ENCODE measurements at regions not wholly inside any gene's neighbourhood (a gene's known extent, or its start where the extent isn't known, plus 50 kb on each side); places are given as distances from the start of the nearest gene placed in this dataset.

DNA sequence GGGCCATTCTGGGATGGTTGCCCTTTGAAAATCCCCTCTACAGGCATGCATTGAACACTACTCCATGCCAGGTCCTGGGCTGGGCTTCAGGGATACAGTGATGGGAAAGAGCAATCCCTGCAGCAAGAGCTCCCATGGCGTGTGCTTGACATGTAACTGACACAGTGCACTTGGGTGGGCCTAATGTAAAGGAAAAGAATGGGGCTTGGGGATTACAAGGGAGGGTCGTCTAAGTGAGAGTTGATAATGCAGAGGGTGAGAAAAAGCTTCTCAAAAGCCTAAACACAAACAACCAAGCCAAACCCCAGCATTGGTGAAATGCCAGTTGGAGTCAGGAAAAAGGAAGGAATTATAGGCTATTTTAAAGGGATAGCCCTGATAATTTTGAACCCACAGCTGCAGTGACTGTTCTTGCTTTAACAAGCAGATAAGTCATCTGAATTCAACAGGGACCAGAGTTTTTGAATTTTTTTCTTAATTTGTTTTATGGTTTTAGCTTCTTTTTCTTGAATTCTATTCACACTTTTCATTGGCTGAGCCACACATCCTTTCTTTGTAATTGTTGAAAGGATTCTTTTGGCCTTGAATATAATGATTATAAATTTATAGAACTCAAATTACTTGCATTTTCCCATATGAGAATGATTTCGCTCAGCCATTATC lies 308.7 kb downstream of the LPIN1 start:
- H3K36me3 ChIP-seq (ENCODE audit: insufficient read depth, low read length), result no peaks in the 10 kb centered on the region
- H3K4me1 ChIP-seq (ENCODE audit: insufficient read depth, low read length), result peaks cover 10% of the 10 kb centered on the region
- no peak overlapping the region for H2AFZ ChIP-seq (ENCODE audit: low read depth, low read length)
- no peaks in the 10 kb centered on the region for H3K9me3 ChIP-seq (ENCODE audit: low read length)
- H3K27me3 ChIP-seq (ENCODE audit: insufficient read depth, low read length), result no peaks in the 10 kb centered on the region
- no peak overlapping the region for H3K4me3 ChIP-seq (ENCODE audit: low read length)

DNA sequence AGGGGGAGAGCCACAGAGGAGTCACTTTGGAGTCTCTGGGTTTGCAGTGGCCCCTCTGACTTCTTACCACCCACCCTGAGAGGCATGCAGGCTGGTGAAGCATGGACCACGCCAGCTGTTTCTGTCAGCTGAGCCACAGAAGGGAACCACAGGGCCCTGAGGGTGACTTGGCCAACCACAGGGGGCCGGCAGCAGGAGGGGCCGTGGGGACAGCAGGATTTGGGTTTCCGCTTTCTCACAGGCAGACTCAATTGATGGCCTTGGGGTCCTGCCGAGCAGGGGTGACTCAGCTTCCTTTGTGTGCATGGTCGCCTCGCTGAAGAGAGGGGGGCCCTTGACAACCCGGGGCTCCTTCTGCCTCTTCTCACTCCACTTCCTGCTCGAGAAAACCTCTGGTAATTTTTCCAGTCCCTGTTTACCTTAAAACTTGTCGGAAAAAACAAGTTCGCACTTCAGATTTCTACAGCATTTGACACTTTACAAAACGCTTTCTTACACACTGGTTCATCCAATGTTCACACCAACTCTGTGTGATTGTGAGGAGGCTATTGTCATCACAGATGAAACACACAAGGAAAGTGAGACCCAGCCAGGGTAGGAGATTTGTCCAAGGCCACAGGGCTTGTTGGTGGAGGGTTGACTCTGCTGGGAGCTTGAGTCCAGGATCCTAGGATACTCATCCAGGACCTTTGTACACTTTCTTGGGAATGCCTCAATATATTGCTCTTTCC lies 311.2 kb downstream of the LPIN1 start:
- Histone ChIP-seq H3K4me3 (ENCODE audit: low read length) (no peak overlapping the region), H2AFZ (ENCODE audit: low read depth, low read length) (no peak overlapping the region), H3K9me3 (ENCODE audit: low read length) (no peaks in the 10 kb centered on the region), H3K27me3 (ENCODE audit: insufficient read depth, low read length) (no peaks in the 10 kb centered on the region), H3K36me3 (ENCODE audit: insufficient read depth, low read length) (no peaks in the 10 kb centered on the region), H3K4me1 (ENCODE audit: insufficient read depth, low read length) (peaks cover 11% of the 10 kb centered on the region)

DNA sequence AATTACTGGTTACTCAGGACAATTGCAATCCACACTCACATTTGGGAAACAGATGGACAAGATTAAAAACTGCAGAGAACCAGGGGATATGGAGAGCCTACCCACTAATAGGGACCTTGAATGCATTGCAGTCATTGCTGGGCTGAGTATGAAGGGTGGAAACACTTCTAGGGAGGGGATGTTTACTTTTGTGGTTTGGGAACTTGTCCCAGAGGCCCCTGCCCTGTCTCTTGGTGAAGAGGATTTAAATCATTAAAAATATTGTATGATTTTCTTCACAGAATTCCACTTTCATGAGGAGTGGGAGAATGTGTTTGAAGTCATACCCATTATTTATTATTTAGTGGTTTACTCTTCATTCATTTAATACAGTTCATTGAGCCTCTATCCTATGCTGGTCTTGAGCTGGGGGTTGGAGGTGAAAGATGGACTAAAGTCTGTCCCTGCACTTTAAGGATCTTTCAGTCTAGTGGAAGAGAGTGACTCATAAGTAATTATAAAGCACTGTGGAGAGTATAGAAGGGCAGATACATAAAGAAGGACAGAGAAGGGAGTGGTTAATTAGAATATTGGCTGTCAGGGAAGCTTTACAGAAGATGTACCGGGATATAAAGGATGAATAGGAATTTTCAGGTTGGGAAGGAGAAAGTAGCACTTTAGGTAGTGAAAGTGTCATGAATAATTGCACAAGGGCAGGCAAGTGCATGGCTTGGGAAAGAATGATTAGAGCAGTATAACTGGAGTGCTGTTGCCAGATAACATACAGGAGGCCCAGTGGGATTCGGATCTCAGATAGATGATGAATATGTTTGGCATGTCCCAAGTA lies 313.4 kb downstream of the LPIN1 start:
- H3K27me3 ChIP-seq (ENCODE audit: insufficient read depth, low read length), result no peaks in the 10 kb centered on the region
- H2AFZ ChIP-seq (ENCODE audit: low read depth, low read length), result no peak overlapping the region
- H3K36me3 ChIP-seq (ENCODE audit: insufficient read depth, low read length), result no peaks in the 10 kb centered on the region
- no peaks in the 10 kb centered on the region for H3K9me3 ChIP-seq (ENCODE audit: low read length)
- H3K4me3 ChIP-seq (ENCODE audit: low read length), result no peak overlapping the region
- H3K4me1 ChIP-seq (ENCODE audit: insufficient read depth, low read length), result peaks cover 11% of the 10 kb centered on the region

DNA sequence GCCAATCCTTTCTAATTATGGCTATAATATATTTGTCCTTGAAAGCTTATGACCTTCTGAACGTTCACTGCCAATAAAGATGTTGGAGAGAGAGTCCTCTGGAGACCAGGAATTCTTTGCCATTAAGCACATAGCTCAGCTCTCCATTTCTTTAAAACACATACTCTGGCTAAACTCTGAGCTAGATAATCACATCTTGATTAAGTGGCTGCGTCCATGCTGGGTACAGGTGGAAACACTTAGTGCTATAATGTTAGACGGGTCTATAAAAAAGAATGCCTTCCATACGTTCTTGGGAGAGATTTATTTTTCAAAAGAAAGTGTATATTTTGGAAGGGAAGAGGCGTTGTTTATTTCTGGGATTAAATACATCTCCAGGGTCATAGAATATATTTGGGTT lies 314.5 kb downstream of the LPIN1 start:
- no peak overlapping the region for H3K4me3 ChIP-seq (ENCODE audit: low read length)
- no peak overlapping the region for H2AFZ ChIP-seq (ENCODE audit: low read depth, low read length)
- H3K4me1 ChIP-seq (ENCODE audit: insufficient read depth, low read length), result peaks cover 11% of the 10 kb centered on the region
- no peaks in the 10 kb centered on the region for H3K36me3 ChIP-seq (ENCODE audit: insufficient read depth, low read length)
- H3K9me3 ChIP-seq (ENCODE audit: low read length), result no peaks in the 10 kb centered on the region
- no peaks in the 10 kb centered on the region for H3K27me3 ChIP-seq (ENCODE audit: insufficient read depth, low read length)

DNA sequence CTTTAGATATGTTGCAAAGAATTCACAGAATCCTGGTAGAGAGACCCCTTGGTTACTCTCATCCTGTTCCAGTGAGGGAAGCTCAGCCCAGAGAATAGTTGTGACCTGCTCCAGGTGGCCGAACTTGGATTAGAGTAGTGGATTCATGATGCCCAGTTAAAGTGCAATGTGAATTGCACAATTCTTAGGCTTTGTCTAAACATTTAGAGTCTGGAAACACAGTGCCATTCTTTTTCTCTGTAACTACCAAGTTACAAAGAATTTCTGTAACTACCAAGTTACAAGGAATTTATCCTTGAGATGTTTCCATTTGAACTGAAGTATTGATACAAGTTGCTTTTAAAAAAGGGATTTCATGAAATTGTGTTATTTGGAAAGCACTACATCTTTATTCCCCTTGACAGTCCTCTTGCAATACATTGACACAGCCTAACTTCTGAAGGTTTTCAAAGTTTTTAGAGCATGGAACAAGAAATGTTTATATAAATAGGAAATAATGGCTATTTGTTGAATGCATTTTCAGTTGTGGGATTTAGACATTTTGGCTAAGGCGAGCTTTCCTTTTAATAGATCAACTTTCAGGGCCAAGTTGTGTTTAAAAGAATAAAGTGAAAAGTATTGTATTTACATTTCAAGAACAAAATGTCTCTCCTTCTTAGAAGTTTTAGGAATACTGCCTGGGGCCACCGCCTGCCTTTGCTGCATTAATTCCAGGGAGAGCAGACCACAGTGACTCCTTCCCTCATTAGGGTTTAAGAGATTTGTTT lies 315.0 kb downstream of the LPIN1 start:
- Histone ChIP-seq H3K4me1 (ENCODE audit: insufficient read depth, low read length) (peaks cover 11% of the 10 kb centered on the region), H3K27me3 (ENCODE audit: insufficient read depth, low read length) (no peaks in the 10 kb centered on the region), H3K4me3 (ENCODE audit: low read length) (no peak overlapping the region), H3K36me3 (ENCODE audit: insufficient read depth, low read length) (no peaks in the 10 kb centered on the region), H2AFZ (ENCODE audit: low read depth, low read length) (no peak overlapping the region), H3K9me3 (ENCODE audit: low read length) (no peaks in the 10 kb centered on the region)

DNA sequence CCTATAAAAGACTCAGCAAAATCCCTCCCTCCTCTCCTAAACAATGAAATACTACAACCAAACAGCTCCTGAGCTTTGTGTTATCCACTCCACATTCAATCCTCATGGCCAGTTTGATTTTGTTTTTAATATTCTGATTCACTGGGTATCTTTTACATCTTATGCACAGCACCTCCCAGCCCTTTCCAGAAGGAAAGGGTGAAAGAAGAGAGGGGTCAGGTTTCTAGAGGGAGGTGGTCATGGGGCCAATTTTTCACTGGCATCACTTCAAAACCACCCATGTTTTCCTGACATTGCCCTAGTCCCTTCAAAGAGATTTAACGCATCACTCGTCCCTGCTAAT lies 315.6 kb downstream of the LPIN1 start:
- Histone ChIP-seq H2AFZ (ENCODE audit: low read depth, low read length) (no peak overlapping the region), H3K36me3 (ENCODE audit: insufficient read depth, low read length) (no peaks in the 10 kb centered on the region), H3K4me3 (ENCODE audit: low read length) (no peak overlapping the region), H3K4me1 (ENCODE audit: insufficient read depth, low read length) (peaks cover 11% of the 10 kb centered on the region), H3K9me3 (ENCODE audit: low read length) (no peaks in the 10 kb centered on the region), H3K27me3 (ENCODE audit: insufficient read depth, low read length) (no peaks in the 10 kb centered on the region)

DNA sequence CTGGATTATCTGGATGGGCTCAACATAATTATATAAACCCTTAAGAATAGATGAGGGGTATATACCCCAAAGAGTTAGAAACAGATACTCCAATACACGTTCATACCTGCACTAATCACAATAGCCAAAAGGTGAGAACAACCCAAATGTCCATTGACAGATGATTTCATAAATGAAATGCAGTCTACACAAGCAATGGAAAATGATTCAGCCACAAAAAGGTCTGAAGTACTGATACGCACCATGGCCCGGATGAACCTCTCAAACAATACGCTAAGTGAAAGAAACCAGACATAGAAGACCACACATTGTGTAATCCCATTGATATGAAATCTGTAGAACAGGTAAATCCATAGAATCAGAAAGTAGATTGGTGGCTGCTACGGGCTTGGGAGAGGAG lies 316.8 kb downstream of the LPIN1 start:
- Histone ChIP-seq H3K36me3 (ENCODE audit: insufficient read depth, low read length) (no peaks in the 10 kb centered on the region), H3K9me3 (ENCODE audit: low read length) (no peaks in the 10 kb centered on the region), H3K4me1 (ENCODE audit: insufficient read depth, low read length) (peaks cover 5% of the 10 kb centered on the region), H3K27me3 (ENCODE audit: insufficient read depth, low read length) (no peaks in the 10 kb centered on the region), H2AFZ (ENCODE audit: low read depth, low read length) (no peak overlapping the region), H3K4me3 (ENCODE audit: low read length) (no peak overlapping the region)

DNA sequence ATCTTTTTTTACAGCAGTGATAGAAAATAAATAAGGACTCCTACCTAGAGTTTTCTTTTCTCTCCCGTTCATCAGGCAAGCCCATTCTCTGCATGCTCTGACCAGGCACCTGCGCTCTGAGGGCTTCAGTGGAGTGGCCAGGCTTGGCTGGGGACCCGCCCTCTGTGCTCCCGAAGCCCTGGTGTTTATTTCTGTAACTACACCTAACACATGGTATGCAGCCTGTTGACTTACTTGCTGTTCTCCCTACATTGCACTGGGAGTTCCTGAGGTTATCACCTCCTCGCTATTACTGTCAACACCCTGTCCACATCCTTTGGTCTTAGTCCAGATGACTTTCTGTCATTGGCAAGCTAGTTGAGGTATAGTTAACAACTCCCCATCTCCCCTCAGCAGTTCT lies 317.7 kb downstream of the LPIN1 start:
- Histone ChIP-seq H3K4me1 (ENCODE audit: insufficient read depth, low read length) (peaks cover 12% of the 10 kb centered on the region), H3K27me3 (ENCODE audit: insufficient read depth, low read length) (no peaks in the 10 kb centered on the region), H2AFZ (ENCODE audit: low read depth, low read length) (no peak overlapping the region), H3K36me3 (ENCODE audit: insufficient read depth, low read length) (no peaks in the 10 kb centered on the region), H3K4me3 (ENCODE audit: low read length) (no peak overlapping the region), H3K9me3 (ENCODE audit: low read length) (no peaks in the 10 kb centered on the region)

DNA sequence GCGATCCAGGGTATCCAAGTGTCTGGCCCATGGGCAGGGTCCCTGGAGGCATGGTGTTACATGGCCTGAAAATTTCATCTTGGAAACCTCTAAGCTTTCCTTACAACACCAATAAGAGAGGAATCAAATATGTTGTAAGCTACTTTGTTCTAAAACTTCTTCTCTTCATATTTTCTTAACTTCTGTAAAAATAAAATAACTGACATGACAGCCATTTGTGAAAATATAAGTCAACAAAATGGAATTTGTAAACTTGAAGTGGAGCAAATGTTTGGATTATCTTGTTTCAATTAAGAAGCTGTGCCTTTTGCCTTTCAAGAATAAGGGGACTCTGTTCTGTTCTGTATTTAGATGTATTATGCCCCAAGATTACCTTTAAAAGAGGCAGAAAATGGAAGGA lies 319.7 kb downstream of the LPIN1 start:
- Histone ChIP-seq H3K9me3 (ENCODE audit: low read length) (no peaks in the 10 kb centered on the region), H2AFZ (ENCODE audit: low read depth, low read length) (no peak overlapping the region), H3K4me1 (ENCODE audit: insufficient read depth, low read length) (peaks cover 13% of the 10 kb centered on the region), H3K4me3 (ENCODE audit: low read length) (no peak overlapping the region), H3K36me3 (ENCODE audit: insufficient read depth, low read length) (no peaks in the 10 kb centered on the region), H3K27me3 (ENCODE audit: insufficient read depth, low read length) (no peaks in the 10 kb centered on the region)

DNA sequence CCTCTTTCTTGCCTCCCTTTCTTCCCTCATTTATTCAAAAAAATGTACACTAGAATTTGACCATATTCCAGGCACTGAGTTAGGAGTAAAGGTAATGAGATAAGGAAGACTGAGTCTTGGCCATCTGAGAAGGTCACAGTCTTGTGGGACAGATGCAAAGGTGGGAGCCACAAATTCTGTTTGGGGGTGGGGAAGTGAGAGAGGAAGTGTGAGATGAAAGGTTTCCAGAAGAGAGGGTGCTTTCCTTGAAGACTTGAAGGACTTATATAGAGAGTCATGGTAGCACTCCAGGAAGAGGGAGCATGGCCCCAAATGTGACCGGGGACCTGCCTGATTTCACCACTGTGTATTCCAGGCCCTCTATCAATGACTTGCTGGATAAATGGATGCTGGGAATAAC lies 320.6 kb downstream of the LPIN1 start:
- H3K36me3 ChIP-seq (ENCODE audit: insufficient read depth, low read length), result no peaks in the 10 kb centered on the region
- H2AFZ ChIP-seq (ENCODE audit: low read depth, low read length), result no peak overlapping the region
- peaks cover 13% of the 10 kb centered on the region for H3K4me1 ChIP-seq (ENCODE audit: insufficient read depth, low read length)
- H3K4me3 ChIP-seq (ENCODE audit: low read length), result no peak overlapping the region
- H3K9me3 ChIP-seq (ENCODE audit: low read length), result no peaks in the 10 kb centered on the region
- H3K27me3 ChIP-seq (ENCODE audit: insufficient read depth, low read length), result no peaks in the 10 kb centered on the region

DNA sequence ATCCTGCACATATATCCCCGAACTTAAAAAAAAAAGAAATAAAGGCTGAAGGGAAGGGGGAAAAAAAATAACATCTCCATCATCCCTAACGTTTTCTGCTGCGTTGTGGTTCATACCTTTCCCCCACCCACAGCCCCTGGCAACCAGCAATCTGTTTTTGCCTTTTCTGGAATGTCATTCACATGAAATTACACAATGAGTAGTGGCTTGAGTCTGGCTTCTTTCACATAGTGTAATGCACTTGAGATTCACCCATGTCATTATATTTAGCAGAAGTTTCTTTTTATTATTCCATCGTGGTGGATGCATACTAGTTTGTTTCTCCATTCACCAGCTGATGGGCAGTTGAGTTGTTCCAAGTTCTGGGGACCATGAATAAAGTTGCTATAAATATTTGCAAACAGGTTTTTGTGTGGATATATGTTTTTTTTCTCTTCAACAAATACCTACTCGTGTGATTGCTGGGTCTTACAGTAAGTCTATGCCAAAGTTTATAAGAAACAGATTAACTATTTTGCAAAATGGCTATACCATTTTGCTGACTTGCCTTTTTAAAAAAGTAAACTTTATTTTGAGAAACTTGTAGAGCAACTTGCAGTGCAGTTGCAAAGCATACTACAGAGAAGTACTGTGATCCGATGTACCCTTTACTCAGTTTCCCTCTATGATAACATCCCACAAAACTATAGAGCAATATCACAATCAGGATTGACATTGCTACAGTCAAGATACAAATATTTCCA lies 322.5 kb downstream of the LPIN1 start:
- no peaks in the 10 kb centered on the region for H3K9me3 ChIP-seq (ENCODE audit: low read length)
- H3K4me3 ChIP-seq (ENCODE audit: low read length), result no peak overlapping the region
- peaks cover 15% of the 10 kb centered on the region for H3K4me1 ChIP-seq (ENCODE audit: insufficient read depth, low read length)
- no peaks in the 10 kb centered on the region for H3K27me3 ChIP-seq (ENCODE audit: insufficient read depth, low read length)
- no peaks in the 10 kb centered on the region for H3K36me3 ChIP-seq (ENCODE audit: insufficient read depth, low read length)
- no peak overlapping the region for H2AFZ ChIP-seq (ENCODE audit: low read depth, low read length)

DNA sequence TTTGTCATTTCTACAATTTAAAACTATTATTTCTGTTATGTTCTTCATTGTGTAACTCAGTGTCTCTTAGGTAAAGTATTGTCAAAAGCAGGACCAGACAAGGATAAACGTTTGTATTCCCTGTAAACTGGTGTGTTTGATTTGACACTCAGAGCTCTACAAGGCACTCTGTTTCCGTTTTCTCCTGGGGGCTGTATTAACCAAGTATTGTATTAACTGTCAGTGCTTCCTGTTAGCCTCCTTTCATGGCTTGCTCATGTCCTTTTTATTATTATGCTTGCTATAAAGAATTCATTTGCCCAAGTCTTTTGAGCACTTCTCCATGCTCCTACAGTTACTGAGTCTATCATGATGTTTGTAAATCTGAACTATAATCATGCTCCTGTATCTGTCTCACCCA lies 323.7 kb downstream of the LPIN1 start:
- Histone ChIP-seq H2AFZ (ENCODE audit: low read depth, low read length) (no peak overlapping the region), H3K27me3 (ENCODE audit: insufficient read depth, low read length) (no peaks in the 10 kb centered on the region), H3K9me3 (ENCODE audit: low read length) (no peaks in the 10 kb centered on the region), H3K36me3 (ENCODE audit: insufficient read depth, low read length) (no peaks in the 10 kb centered on the region), H3K4me3 (ENCODE audit: low read length) (no peak overlapping the region), H3K4me1 (ENCODE audit: insufficient read depth, low read length) (peaks cover 24% of the 10 kb centered on the region)
